Esophagus squamous epithelium (tissue), 4 donors: ENCODE measurements at regions not wholly inside any gene's neighbourhood (a gene's known extent, or its start where the extent isn't known, plus 50 kb on each side); places are given as distances from the start of the nearest gene placed in this dataset.

Experiments
- POLR2A ChIP-seq, 4 donors: fragments of 450-650 bp; IDR thresholded peaks; one replicate each; pipeline ENCODE4 v1.6.1; 2017; ENCODE audit warnings: antibody characterized with exemption in 4 of 4, mild to moderate bottlenecking in 4 of 4, moderate library complexity in 3 of 4
- TF ChIP-seq, protein P1 (sequence below), 6 experiments: fragments of 450-650 bp in 4 of 6; fragments of 200-600 bp in 2 of 6; sonication (generic) in 2 of 6; IDR thresholded peaks; one replicate each; pipeline ENCODE4 v1.5.1; 2016 to 2019; ENCODE audit warnings: antibody characterized with exemption in 6 of 6, mild to moderate bottlenecking in 4 of 6, moderate library complexity in 4 of 6

DNA sequence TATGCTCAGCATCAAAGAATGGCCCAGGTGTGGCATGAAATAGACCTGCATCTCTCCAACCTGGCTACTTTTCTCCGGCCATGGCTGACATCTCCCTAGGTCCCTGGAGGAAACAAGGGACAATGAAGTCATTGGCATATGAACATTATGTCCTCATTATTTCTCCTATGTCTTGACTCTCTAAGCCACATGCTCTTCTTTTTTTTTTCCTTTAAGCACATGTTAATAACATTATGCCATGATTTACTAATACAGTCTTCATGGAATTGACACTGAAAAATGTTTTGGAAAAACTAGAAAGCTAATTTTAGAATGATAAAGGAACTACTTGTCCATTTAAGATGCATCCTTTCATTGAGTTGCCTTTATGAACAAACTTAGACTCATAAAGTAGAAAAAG is 628.9 kb downstream of the TNS3 start:
- TF ChIP-seq POLR2A (IDR thresholded peaks at IDR 0.05), result no peak
- TF ChIP-seq, protein P1, sequence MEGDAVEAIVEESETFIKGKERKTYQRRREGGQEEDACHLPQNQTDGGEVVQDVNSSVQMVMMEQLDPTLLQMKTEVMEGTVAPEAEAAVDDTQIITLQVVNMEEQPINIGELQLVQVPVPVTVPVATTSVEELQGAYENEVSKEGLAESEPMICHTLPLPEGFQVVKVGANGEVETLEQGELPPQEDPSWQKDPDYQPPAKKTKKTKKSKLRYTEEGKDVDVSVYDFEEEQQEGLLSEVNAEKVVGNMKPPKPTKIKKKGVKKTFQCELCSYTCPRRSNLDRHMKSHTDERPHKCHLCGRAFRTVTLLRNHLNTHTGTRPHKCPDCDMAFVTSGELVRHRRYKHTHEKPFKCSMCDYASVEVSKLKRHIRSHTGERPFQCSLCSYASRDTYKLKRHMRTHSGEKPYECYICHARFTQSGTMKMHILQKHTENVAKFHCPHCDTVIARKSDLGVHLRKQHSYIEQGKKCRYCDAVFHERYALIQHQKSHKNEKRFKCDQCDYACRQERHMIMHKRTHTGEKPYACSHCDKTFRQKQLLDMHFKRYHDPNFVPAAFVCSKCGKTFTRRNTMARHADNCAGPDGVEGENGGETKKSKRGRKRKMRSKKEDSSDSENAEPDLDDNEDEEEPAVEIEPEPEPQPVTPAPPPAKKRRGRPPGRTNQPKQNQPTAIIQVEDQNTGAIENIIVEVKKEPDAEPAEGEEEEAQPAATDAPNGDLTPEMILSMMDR (IDR thresholded peaks at IDR 0.05), result no peak
